ENCODE measurements at regions not wholly inside any gene's neighbourhood (a gene's known extent, or its start where the extent isn't known, plus 50 kb on each side); places are given as distances from the start of the nearest gene placed in this dataset.
A peak's percentile ranks its signal among the peaks of the same experiment; 100 is the strongest.

DNA sequence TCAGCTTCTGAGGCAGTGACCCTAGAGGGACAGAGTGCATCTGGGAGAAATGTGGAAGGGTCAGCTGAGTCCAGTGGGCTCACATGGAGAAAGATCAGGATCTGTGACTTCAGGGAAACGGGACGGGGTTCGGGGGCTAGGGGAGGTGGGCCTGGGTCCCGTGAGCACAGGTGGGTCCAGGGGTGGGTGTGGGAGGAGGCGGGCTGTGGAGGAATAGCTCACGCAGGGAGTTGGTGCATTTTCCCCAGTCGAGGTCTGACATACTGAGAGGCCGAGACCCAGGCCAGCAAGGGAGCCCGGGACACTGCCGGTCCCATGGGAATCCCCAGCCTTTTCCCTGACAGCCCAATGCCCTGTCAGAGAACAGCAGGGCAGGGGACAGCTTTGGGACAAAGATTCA lies 93.1 kb downstream of the TNFAIP2 start:
- Histone ChIP-seq H3K4me1 (replicated peaks) (no peaks in the 10 kb centered on the region), H3K27me3 (replicated peaks; ENCODE audit: insufficient read depth) (no peaks in the 10 kb centered on the region), H3K4me3 (no peak overlapping the region), H3K27ac (no peak overlapping the region), H3K36me3 (no peaks in the 10 kb centered on the region), H3K9me3 (no peaks in the 10 kb centered on the region)
- TF ChIP-seq POLR2AphosphoS5 (IDR thresholded peaks at IDR 0.05) (no peak), POLR2A (IDR thresholded peaks at IDR 0.05) (no peak)
- TF ChIP-seq, protein P1, sequence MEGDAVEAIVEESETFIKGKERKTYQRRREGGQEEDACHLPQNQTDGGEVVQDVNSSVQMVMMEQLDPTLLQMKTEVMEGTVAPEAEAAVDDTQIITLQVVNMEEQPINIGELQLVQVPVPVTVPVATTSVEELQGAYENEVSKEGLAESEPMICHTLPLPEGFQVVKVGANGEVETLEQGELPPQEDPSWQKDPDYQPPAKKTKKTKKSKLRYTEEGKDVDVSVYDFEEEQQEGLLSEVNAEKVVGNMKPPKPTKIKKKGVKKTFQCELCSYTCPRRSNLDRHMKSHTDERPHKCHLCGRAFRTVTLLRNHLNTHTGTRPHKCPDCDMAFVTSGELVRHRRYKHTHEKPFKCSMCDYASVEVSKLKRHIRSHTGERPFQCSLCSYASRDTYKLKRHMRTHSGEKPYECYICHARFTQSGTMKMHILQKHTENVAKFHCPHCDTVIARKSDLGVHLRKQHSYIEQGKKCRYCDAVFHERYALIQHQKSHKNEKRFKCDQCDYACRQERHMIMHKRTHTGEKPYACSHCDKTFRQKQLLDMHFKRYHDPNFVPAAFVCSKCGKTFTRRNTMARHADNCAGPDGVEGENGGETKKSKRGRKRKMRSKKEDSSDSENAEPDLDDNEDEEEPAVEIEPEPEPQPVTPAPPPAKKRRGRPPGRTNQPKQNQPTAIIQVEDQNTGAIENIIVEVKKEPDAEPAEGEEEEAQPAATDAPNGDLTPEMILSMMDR (IDR thresholded peaks at IDR 0.05) = no peak
- intact Hi-C loops (cut with DNase I) = no loop called here
- 93% methylated on average over 10 of the region's 10 CpGs for WGBS
- no peak for DNase-seq (ENCODE audit: low spot score)

DNA sequence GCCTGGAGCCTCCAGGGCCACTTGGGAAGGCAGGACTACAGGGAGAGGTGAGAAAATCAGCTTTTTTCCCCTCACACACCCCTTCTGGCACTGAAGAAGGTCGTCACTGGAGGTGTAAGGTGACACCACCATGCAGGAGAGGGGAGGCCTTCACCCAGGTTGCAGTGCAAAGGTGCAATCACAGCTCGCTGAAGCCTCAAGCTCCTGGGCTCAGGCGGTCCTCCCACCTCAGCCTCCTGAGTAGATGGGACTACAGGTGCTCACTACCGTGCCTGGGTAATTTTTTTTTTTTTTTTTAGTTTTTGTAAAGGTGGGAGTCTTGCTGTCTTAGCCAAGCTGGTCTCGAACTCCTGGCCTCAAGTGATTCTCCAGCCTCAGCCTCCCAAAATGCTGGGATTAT lies 93.6 kb downstream of the TNFAIP2 start:
- Histone ChIP-seq H3K27me3 (replicated peaks; ENCODE audit: insufficient read depth) (no peaks in the 10 kb centered on the region), H3K4me3 (no peak overlapping the region), H3K36me3 (no peaks in the 10 kb centered on the region), H3K27ac (no peak overlapping the region), H3K4me1 (replicated peaks) (no peaks in the 10 kb centered on the region), H3K9me3 (no peaks in the 10 kb centered on the region)
- WGBS = 88% methylated on average over 5 of the region's 5 CpGs
- intact Hi-C loops (cut with DNase I) = no loop called here
- TF ChIP-seq, protein P1 (IDR thresholded peaks at IDR 0.05) = no peak
- no peak for TF ChIP-seq POLR2A (IDR thresholded peaks at IDR 0.05)
- TF ChIP-seq POLR2AphosphoS5 (IDR thresholded peaks at IDR 0.05) = no peak
- no peak for DNase-seq (ENCODE audit: low spot score)

DNA sequence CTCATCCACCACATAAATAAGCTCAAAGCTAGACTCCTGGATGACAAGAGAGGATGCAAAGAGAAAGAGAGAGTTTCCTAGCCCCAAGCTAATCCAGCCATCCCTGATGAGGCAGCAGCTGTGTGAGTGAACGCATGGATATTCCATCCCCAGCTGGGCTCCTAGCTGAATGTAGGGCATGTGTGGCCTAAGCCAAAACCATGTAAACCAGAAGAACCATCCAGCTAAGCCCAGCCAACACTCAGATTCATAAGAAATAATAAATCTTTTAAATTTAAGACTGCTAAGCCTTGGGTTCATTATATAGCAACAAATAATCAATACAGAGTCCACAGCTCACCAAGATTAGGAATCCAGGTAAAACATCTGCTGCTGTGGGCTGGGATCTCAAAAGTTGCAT lies 94.3 kb downstream of the TNFAIP2 start:
- no peaks in the 10 kb centered on the region for H3K36me3 ChIP-seq
- H3K4me1 ChIP-seq (replicated peaks) = no peaks in the 10 kb centered on the region
- intact Hi-C loops (cut with DNase I) = no loop called here
- H3K27ac ChIP-seq = no peak overlapping the region
- 100% methylated on average over 1 of the region's 1 CpG for WGBS
- TF ChIP-seq POLR2AphosphoS5 (IDR thresholded peaks at IDR 0.05) (no peak), POLR2A (IDR thresholded peaks at IDR 0.05) (no peak)
- TF ChIP-seq, protein P1 (IDR thresholded peaks at IDR 0.05) = no peak
- H3K27me3 ChIP-seq (replicated peaks; ENCODE audit: insufficient read depth) = no peaks in the 10 kb centered on the region
- no peak for DNase-seq (ENCODE audit: low spot score)
- no peak overlapping the region for H3K4me3 ChIP-seq
- H3K9me3 ChIP-seq = no peaks in the 10 kb centered on the region

DNA sequence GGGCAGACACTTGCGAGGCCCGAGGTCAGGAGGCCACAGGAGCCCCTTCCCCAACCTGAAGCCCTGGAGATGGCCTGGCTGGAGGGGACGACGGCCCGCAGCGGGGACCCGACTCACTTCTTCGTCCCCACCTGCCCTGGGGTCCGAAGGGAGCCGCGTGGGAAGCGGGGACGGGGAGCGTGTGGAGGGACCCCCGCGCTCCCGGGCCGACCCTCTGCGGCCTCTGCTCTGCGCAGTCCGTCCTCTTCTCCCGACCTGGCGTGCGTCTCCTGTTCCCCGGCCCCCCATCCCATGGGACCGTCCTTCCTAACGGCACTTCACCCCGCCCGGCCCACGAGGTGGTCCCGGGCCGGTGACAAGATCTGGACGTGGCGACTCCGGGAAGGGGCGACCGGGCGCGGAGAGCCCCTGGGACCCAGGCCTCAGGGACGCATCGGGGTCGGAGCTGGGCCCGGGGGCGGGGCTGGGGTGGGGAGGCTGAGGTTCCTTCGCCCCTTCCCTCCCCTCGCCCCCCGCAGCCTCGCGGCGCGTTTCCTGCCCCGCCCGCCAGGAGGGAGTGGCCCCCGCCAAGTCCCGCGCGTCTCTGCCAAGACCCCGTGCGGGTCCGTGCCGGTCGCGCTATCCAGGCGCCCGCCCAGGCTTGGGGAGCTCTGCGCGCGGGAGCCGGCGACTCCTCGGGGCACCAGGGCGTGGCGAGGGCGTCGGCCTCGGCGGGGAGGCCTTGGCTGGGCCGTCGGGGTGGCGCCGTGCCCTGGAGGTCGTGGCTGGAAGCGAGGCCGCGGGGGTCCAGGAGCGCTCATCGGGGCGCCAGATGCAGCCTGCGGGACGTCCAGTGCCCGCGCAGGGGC lies 97.1 kb downstream of the TNFAIP2 start:
- H3K4me1 ChIP-seq (replicated peaks) = no peaks in the 10 kb centered on the region
- 16% methylated on average over 55 of the region's 92 CpGs for WGBS
- intact Hi-C loops (cut with DNase I) = no loop called here
- no peaks in the 10 kb centered on the region for H3K36me3 ChIP-seq
- no peak for TF ChIP-seq POLR2AphosphoS5 (IDR thresholded peaks at IDR 0.05)
- TF ChIP-seq, protein P1 (IDR thresholded peaks at IDR 0.05) = no peak
- no peak for TF ChIP-seq POLR2A (IDR thresholded peaks at IDR 0.05)
- H3K27ac ChIP-seq = no peak overlapping the region
- H3K9me3 ChIP-seq = no peaks in the 10 kb centered on the region
- H3K27me3 ChIP-seq (replicated peaks; ENCODE audit: insufficient read depth) = no peaks in the 10 kb centered on the region
- no peak for DNase-seq (ENCODE audit: low spot score)
- peak overlapping the region; percentile 21 to 36 for H3K4me3 ChIP-seq
